ENCODE measurements at regions not wholly inside any gene's neighbourhood (a gene's known extent, or its start where the extent isn't known, plus 50 kb on each side); places are given as distances from the start of the nearest gene placed in this dataset.
A peak's percentile ranks its signal among the peaks of the same experiment; 100 is the strongest.

- Histone ChIP-seq H3K27me3 (ENCODE audit: insufficient read depth, poor library complexity, severe bottlenecking) (no peaks in the 10 kb centered on the region), H3K4me3 (ENCODE audit: severe bottlenecking) (no peak overlapping the region), H3K36me3 (ENCODE audit: low read depth) (no peaks in the 10 kb centered on the region), H3K27ac (ENCODE audit: poor library complexity, severe bottlenecking) (no peak overlapping the region), H3K9me3 (ENCODE audit: severe bottlenecking) (no peaks in the 10 kb centered on the region), H3K4me1 (ENCODE audit: insufficient read depth, poor library complexity, severe bottlenecking) (no peaks in the 10 kb centered on the region)
- no peak for DNase-seq (ENCODE audit: low spot score)
- peak; percentile 33; the same call in 2 of the 3 replicates for ATAC-seq (ENCODE audit: low read depth)
- no peak for TF ChIP-seq CTCF (IDR thresholded peaks at IDR 0.05; ENCODE audit: poor library complexity, severe bottlenecking)
Observed at GRCh38 chr5:72722792-72723452, 93.5 kb upstream of the TNPO1 start.

- ATAC-seq (ENCODE audit: low read depth) = no peak
- no peak for TF ChIP-seq CTCF (IDR thresholded peaks at IDR 0.05; ENCODE audit: poor library complexity, severe bottlenecking)
- H3K9me3 ChIP-seq (ENCODE audit: severe bottlenecking) = no peaks in the 10 kb centered on the region
Observed at GRCh38 chr5:72721844-72722243, 94.6 kb upstream of the TNPO1 start.

GRCh38 chr5:72720205-72720604, 96.3 kb upstream of the TNPO1 start:
- ATAC-seq (ENCODE audit: low read depth) (no peak), DNase-seq (ENCODE audit: low spot score) (no peak)
- Histone ChIP-seq H3K27ac (ENCODE audit: poor library complexity, severe bottlenecking) (no peak overlapping the region), H3K9me3 (ENCODE audit: severe bottlenecking) (no peaks in the 10 kb centered on the region), H3K4me1 (ENCODE audit: insufficient read depth, poor library complexity, severe bottlenecking) (no peaks in the 10 kb centered on the region), H3K27me3 (ENCODE audit: insufficient read depth, poor library complexity, severe bottlenecking) (no peaks in the 10 kb centered on the region), H3K4me3 (ENCODE audit: severe bottlenecking) (no peak overlapping the region), H3K36me3 (ENCODE audit: low read depth) (no peaks in the 10 kb centered on the region)
- no peak for TF ChIP-seq CTCF (IDR thresholded peaks at IDR 0.05; ENCODE audit: poor library complexity, severe bottlenecking)

More at GRCh38 chr5:72721844-72722243, 94.6 kb upstream of the TNPO1 start:
- no peak overlapping the region for H3K4me3 ChIP-seq (ENCODE audit: severe bottlenecking)
- DNase-seq (ENCODE audit: low spot score) = no peak
- H3K27me3 ChIP-seq (ENCODE audit: insufficient read depth, poor library complexity, severe bottlenecking) = no peaks in the 10 kb centered on the region
- no peak overlapping the region for H3K27ac ChIP-seq (ENCODE audit: poor library complexity, severe bottlenecking)
- H3K36me3 ChIP-seq (ENCODE audit: low read depth) = no peaks in the 10 kb centered on the region
- H3K4me1 ChIP-seq (ENCODE audit: insufficient read depth, poor library complexity, severe bottlenecking) = no peaks in the 10 kb centered on the region

GRCh38 chr5:72711351-72711750, 105.1 kb upstream of the TNPO1 start:
- DNase-seq (ENCODE audit: low spot score) = no peak
- no peak overlapping the region for H3K4me3 ChIP-seq (ENCODE audit: severe bottlenecking)
- no peaks in the 10 kb centered on the region for H3K36me3 ChIP-seq (ENCODE audit: low read depth)
- no peak for TF ChIP-seq CTCF (IDR thresholded peaks at IDR 0.05; ENCODE audit: poor library complexity, severe bottlenecking)
- no peaks in the 10 kb centered on the region for H3K27me3 ChIP-seq (ENCODE audit: insufficient read depth, poor library complexity, severe bottlenecking)
- no peak for ATAC-seq (ENCODE audit: low read depth)
- H3K27ac ChIP-seq (ENCODE audit: poor library complexity, severe bottlenecking) = no peak overlapping the region
- no peaks in the 10 kb centered on the region for H3K9me3 ChIP-seq (ENCODE audit: severe bottlenecking)
- no peaks in the 10 kb centered on the region for H3K4me1 ChIP-seq (ENCODE audit: insufficient read depth, poor library complexity, severe bottlenecking)

- no peaks in the 10 kb centered on the region for H3K36me3 ChIP-seq (ENCODE audit: low read depth)
- H3K4me1 ChIP-seq (ENCODE audit: insufficient read depth, poor library complexity, severe bottlenecking) = no peaks in the 10 kb centered on the region
- DNase-seq (ENCODE audit: low spot score) (no peak), ATAC-seq (ENCODE audit: low read depth) (no peak)
- no peak overlapping the region for H3K27ac ChIP-seq (ENCODE audit: poor library complexity, severe bottlenecking)
- no peaks in the 10 kb centered on the region for H3K9me3 ChIP-seq (ENCODE audit: severe bottlenecking)
- H3K27me3 ChIP-seq (ENCODE audit: insufficient read depth, poor library complexity, severe bottlenecking) = no peaks in the 10 kb centered on the region
- TF ChIP-seq CTCF (IDR thresholded peaks at IDR 0.05; ENCODE audit: poor library complexity, severe bottlenecking) = no peak
- no peak overlapping the region for H3K4me3 ChIP-seq (ENCODE audit: severe bottlenecking)
Observed at GRCh38 chr5:72709341-72709740, 107.1 kb upstream of the TNPO1 start.

Measured in RWPE2 (cell line).